ENCODE measurements at regions not wholly inside any gene's neighbourhood (a gene's known extent, or its start where the extent isn't known, plus 50 kb on each side); places are given as distances from the start of the nearest gene placed in this dataset.
A peak's percentile ranks its signal among the peaks of the same experiment; 100 is the strongest.

DNA sequence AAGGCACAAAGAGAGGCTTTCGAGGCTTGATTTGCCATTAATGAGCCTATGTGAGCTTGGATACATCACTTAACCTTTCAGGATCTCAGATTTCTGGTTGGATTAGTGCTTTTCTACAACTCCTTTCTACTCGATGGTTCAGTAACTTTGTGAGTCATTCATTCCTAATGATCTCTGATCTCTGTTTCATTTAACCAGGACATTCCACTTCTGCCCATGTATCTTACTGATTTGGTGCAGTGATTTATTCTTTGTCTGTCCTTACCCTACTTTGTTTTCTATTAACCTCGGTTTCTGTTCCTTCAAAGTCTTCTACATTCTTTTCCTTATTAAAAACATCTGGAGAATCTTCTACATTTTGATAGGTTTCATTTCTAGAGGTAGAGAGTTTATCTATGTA, 94.6 kb upstream of the ZBTB18 start:
- Histone ChIP-seq H3K4ac (ENCODE audit: low read depth, low read length) (no peak overlapping the region), H4K91ac (ENCODE audit: insufficient read depth, low read depth, low read length) (no peak overlapping the region), H4K5ac (ENCODE audit: low read depth, low read length) (no peak overlapping the region), H3K4me2 (ENCODE audit: low read depth, low read length) (no peak overlapping the region), H3K27ac (ENCODE audit: insufficient read depth, low read length) (no peak overlapping the region), H2BK20ac (ENCODE audit: low read depth, low read length) (no peak overlapping the region), H4K20me1 (ENCODE audit: insufficient read depth, low read length) (no peaks in the 10 kb centered on the region), H3K4me1 (ENCODE audit: control insufficient read depth, insufficient read depth, low read length) (0 out of 2 replicates have a peak, but pooled peaks cover 2% of the 10 kb centered on the region), H3K9ac (ENCODE audit: low read depth, low read length) (no peak overlapping the region), H3K4me3 (ENCODE audit: insufficient read depth, low read depth, low read length) (no peak overlapping the region), H3K14ac (replicated peaks; ENCODE audit: low read depth, low read length) (no peak overlapping the region), H2AK9ac (replicated peaks; ENCODE audit: low read depth, low read length, poor library complexity) (no peak overlapping the region), H3K9me3 (ENCODE audit: control insufficient read depth, insufficient read depth, low read length) (no peaks in the 10 kb centered on the region), H3K36me3 (ENCODE audit: control insufficient read depth, insufficient read depth, low read length) (no peaks in the 10 kb centered on the region), H2BK120ac (ENCODE audit: low read depth, low read length) (no peak overlapping the region), H3K18ac (ENCODE audit: low read depth, low read length) (no peak overlapping the region), H3K23ac (ENCODE audit: low read depth, low read length) (no peak overlapping the region), H3K56ac (ENCODE audit: extremely low read depth, insufficient read depth, low read length) (no peak overlapping the region), H2BK5ac (ENCODE audit: low read depth, low read length, poor library complexity, severe bottlenecking) (no peak overlapping the region), H2AK5ac (ENCODE audit: low read depth, low read length) (no peak overlapping the region), H4K8ac (ENCODE audit: low read depth in 2 of 2, low read length in 2 of 2) (no peak overlapping the region), H3K79me1 (ENCODE audit: low read depth in 1 of 2, low read length in 2 of 2) (no peaks in the 10 kb centered on the region), H2BK15ac (ENCODE audit: low read depth, low read length) (no peak overlapping the region), H2AFZ (replicated peaks; ENCODE audit: low read length, poor library complexity) (no peak overlapping the region), H3K9me1 (ENCODE audit: insufficient read depth, low read length) (no peaks in the 10 kb centered on the region), H3K27me3 (ENCODE audit: control insufficient read depth, insufficient read depth, low read length) (peaks cover 2% of the 10 kb centered on the region; the same call in 1 of the 2 replicates)
- WGBS, 2 experiments (ENCODE audit: extremely low coverage in 2 of 2, insufficient read length in 1 of 2), result no CpG with 5 or more reads among the region's 3 CpGs
- ChIA-PET POLR2A (ENCODE audit: unreplicated experiment) (no interaction called here), CTCF (no interaction called here)
- ATAC-seq (ENCODE audit: low read depth), result no peak
- in situ Hi-C loops (cut with MboI; ENCODE audit: low sequenced_read_pairs) (no loop called here), dilution Hi-C loops (cut with HindIII; ENCODE audit: low sequenced_read_pairs, unreplicated experiment) (no loop called here), intact Hi-C loops (cut with micrococcal nuclease) (no loop called here)
- TF ChIP-seq RFX5 (IDR thresholded peaks at IDR 0.05; ENCODE audit: low read depth, low read length) (no peak), MXI1 (IDR thresholded peaks at IDR 0.05; ENCODE audit: borderline replicate concordance, low read depth, low read length) (no peak), MAFK (IDR thresholded peaks at IDR 0.05; ENCODE audit: low read depth, low read length) (no peak), SMC3 (IDR thresholded peaks at IDR 0.05; ENCODE audit: low read depth, low read length) (no peak)
- TF ChIP-seq, protein P1, sequence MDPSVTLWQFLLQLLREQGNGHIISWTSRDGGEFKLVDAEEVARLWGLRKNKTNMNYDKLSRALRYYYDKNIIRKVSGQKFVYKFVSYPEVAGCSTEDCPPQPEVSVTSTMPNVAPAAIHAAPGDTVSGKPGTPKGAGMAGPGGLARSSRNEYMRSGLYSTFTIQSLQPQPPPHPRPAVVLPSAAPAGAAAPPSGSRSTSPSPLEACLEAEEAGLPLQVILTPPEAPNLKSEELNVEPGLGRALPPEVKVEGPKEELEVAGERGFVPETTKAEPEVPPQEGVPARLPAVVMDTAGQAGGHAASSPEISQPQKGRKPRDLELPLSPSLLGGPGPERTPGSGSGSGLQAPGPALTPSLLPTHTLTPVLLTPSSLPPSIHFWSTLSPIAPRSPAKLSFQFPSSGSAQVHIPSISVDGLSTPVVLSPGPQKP (IDR thresholded peaks at IDR 0.05; ENCODE audit: borderline replicate concordance, low read depth, low read length), result no peak
- TF ChIP-seq, protein P2, sequence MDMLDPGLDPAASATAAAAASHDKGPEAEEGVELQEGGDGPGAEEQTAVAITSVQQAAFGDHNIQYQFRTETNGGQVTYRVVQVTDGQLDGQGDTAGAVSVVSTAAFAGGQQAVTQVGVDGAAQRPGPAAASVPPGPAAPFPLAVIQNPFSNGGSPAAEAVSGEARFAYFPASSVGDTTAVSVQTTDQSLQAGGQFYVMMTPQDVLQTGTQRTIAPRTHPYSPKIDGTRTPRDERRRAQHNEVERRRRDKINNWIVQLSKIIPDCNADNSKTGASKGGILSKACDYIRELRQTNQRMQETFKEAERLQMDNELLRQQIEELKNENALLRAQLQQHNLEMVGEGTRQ (IDR thresholded peaks at IDR 0.05; ENCODE audit: low read depth, low read length), result no peak
- TF ChIP-seq, protein P3, sequence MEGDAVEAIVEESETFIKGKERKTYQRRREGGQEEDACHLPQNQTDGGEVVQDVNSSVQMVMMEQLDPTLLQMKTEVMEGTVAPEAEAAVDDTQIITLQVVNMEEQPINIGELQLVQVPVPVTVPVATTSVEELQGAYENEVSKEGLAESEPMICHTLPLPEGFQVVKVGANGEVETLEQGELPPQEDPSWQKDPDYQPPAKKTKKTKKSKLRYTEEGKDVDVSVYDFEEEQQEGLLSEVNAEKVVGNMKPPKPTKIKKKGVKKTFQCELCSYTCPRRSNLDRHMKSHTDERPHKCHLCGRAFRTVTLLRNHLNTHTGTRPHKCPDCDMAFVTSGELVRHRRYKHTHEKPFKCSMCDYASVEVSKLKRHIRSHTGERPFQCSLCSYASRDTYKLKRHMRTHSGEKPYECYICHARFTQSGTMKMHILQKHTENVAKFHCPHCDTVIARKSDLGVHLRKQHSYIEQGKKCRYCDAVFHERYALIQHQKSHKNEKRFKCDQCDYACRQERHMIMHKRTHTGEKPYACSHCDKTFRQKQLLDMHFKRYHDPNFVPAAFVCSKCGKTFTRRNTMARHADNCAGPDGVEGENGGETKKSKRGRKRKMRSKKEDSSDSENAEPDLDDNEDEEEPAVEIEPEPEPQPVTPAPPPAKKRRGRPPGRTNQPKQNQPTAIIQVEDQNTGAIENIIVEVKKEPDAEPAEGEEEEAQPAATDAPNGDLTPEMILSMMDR (conservative IDR thresholded peaks at IDR 0.05; ENCODE audit: low read depth, low read length), result no peak
- DNase-seq, result peak; percentile 25
- no TSS peak for BruUV-seq (replicated peaks)
